ENCODE measurements at regions not wholly inside any gene's neighbourhood (a gene's known extent, or its start where the extent isn't known, plus 50 kb on each side); places are given as distances from the start of the nearest gene placed in this dataset.
A peak's percentile ranks its signal among the peaks of the same experiment; 100 is the strongest.

DNA sequence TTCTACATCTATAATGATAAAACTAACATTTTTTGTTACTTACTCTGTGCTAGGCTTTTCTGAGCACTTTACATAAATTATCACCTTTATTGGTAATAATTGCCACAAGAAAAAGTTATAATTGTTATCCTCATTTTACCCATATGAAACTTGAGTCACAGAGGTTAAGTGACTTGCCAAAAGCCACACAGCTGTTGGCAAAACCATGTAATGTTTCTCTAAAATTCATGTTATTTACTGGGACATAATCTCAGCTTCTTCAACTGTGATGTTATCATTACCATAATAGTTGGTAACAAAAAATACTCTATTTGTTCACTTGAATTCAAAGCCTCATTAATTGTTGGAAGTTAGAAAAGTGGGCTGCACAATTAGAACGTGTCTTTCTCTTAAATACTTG, 437.3 kb downstream of the BRINP1 start:
- no peak for DNase-seq (ENCODE audit: low read depth)
- in situ Hi-C loops (cut with HindIII; ENCODE audit: low pct_unique_long_range_greater_than_20kb, low sequenced_read_pairs), result no loop called here

DNA sequence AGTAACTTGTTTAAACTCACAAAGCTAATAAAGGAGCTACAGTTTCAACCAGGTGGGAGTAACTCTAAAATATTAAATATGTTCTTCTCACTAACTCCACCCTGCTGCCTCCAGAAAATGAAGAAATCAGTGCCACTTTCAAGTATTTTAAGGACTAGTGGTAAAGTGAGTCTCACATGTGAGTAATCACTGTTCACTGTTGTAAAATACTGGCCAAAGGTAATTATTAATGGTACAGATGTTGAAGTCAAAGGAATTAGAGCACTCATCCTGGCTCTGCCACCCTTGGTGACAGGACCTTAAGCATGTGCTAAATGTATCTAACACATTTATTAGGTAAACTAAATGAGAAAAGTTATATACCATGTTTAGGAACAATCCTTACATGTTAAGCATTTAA, 430.7 kb downstream of the BRINP1 start:
- in situ Hi-C loops (cut with HindIII; ENCODE audit: low pct_unique_long_range_greater_than_20kb, low sequenced_read_pairs), result no loop called here

DNA sequence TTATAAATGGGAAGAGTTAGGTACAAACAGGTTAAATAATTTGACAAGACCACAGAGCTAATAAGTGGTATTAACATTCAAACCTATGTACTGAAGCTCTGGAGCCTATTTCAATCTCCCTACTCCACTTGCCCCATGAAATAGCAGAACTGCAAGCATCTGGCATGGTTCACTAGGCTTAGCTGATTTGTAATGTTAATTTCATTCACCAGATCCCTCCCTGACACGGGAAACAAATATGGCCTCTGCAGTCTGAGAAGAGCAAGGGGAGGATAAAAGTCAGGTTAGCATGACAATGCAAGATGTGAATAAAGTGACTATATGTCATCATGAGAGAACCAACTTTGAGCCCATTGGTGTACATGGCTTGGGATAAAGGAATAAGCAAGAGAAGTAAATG, 428.8 kb downstream of the BRINP1 start:
- peak; percentile 10 for DNase-seq (ENCODE audit: low read depth)
- in situ Hi-C loops (cut with HindIII; ENCODE audit: low pct_unique_long_range_greater_than_20kb, low sequenced_read_pairs), result no loop called here

More for the DNA sequence above, 430.7 kb downstream of the BRINP1 start:
- DNase-seq (ENCODE audit: low read depth), result no peak

DNA sequence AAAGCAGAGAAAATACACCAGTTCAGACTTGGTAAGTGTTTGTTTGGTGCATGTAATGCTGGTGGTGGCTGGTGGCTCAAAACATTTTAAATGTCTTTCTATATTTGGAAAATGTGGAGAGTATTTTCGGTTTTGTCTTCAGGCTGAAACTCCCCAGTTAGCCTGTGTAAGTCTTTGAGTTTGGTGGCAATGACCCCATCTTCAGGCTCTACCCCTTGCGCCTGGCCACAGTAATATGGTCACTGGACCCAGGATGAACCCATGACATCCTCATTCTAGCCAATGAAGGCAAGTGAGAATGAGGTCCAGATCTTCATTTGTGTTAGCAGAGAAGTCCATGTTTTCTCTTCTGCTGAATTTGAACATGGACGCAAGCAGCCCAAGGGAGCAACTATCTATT, 422.6 kb downstream of the BRINP1 start:
- in situ Hi-C loops (cut with HindIII; ENCODE audit: low pct_unique_long_range_greater_than_20kb, low sequenced_read_pairs), result no loop called here
- no peak for DNase-seq (ENCODE audit: low read depth)

DNA sequence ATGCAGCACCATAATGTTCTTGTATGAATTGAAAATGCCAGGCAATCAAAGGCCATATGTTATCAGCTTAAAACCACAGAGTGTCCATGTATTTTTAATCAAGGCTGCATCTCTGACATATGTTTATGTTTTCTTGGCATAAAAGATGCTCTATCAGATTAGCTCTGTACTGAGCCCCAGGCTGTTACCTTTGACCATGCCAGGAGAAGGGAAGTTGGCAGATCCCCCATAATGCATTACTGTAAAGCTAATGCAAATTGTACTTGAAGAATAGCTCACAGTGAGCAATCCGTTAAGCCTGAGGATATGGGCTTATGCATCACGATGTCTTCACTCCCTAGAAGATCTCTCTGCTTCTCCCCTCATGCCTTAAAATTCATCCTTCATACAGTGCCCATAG, 414.4 kb downstream of the BRINP1 start:
- DNase-seq (ENCODE audit: low read depth), result no peak
- in situ Hi-C loops (cut with HindIII; ENCODE audit: low pct_unique_long_range_greater_than_20kb, low sequenced_read_pairs), result no loop called here

DNA sequence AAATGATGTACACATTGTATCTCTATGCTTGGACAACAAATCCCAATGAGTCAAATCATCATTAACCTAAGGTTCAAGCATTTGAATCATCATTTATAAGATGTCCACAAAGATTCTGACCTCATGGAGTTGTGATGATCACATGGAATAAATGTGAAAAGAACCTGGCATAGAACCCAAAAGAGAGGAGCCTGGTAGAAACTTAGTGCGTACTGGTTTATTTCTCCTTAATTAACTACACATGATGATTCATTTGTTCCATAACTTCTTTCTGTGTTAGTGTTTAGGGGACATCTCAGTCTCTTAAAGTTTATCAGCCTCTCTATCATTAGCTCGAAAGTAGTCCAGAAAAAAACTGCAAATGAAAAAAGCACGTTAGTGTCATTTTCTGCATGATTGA, 411.6 kb downstream of the BRINP1 start:
- DNase-seq (ENCODE audit: low read depth), result no peak
- in situ Hi-C loops (cut with HindIII; ENCODE audit: low pct_unique_long_range_greater_than_20kb, low sequenced_read_pairs), result no loop called here

DNA sequence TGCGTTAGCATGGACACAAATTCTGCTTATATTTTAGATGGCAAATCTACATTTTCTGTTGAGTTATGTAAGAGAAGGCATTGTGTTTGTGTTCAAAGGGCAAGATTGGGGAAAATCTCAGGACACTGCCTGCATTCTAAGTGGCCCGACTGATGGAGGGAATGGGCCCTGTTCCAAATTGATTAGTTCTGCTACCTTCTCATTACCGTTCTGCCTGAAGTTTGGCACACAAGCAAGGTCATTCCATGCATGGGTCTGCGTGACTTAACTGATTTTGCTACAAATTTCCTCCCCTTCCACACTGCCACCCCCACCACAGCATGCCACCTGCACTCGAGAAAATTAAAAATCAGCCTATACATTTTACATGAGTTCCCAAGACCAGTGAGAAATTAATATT, 409.9 kb downstream of the BRINP1 start:
- no peak for DNase-seq (ENCODE audit: low read depth)
- in situ Hi-C loops (cut with HindIII; ENCODE audit: low pct_unique_long_range_greater_than_20kb, low sequenced_read_pairs), result no loop called here

DNA sequence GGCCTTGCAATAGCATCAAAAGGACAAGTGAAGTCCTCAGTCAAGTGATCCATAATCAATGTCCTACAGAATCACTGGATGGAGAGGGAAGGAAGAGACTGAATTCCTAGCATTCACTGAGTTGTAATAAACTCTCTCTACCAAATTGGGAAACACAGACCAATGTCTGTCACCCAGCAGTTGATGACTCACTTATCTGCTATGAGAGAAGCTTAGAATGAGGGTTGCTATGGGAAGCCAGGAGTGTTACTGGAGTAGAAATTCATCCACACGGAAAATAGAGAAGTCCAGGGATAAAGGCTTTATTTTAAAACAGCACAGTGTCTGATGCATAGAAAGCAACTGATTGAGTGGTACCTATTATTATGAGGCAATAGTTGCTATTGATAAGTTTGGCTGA, 407.4 kb downstream of the BRINP1 start:
- DNase-seq (ENCODE audit: low read depth), result peak; percentile 82
- in situ Hi-C loops (cut with HindIII; ENCODE audit: low pct_unique_long_range_greater_than_20kb, low sequenced_read_pairs), result no loop called here

DNA sequence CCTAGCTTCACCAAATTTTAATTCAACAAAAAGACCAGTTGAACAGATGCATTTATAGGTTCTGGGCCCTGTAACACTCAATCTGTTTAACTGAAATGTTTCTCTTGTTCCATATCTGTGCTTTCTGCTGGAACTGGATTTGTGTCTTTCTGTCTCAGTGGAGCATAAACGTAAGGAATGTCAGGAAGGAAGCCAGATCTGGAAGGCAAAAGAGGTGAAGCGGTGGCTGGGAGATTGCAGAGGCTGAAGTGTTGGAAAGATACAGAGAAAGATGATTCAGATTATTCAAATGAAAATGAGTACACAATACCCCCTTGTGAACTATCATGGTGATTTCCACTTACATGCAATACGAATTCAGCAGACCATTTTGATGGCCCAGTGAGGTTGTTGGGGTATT, 406.8 kb downstream of the BRINP1 start:
- in situ Hi-C loops (cut with HindIII; ENCODE audit: low pct_unique_long_range_greater_than_20kb, low sequenced_read_pairs), result no loop called here
- DNase-seq (ENCODE audit: low read depth), result peak; percentile 84

DNA sequence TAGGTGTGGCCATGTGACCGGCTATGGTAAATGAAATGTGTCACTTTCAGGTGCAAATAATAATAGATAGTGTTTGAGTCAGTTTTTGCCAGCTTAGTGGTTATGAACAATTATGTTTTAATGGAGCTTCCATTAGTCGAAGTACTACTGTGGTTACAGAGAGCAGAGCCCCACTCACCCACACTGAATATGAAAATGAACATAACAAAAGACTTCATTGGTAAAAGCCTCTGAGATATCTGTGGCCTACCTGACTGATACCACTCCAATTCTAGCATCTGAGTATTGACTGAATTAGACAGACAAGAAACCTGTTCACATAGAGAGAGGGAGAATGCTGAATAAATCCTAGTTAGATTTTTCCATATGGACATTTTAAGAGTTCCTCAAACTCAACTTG, 405.6 kb downstream of the BRINP1 start:
- DNase-seq (ENCODE audit: low read depth), result no peak
- in situ Hi-C loops (cut with HindIII; ENCODE audit: low pct_unique_long_range_greater_than_20kb, low sequenced_read_pairs), result no loop called here

DNA sequence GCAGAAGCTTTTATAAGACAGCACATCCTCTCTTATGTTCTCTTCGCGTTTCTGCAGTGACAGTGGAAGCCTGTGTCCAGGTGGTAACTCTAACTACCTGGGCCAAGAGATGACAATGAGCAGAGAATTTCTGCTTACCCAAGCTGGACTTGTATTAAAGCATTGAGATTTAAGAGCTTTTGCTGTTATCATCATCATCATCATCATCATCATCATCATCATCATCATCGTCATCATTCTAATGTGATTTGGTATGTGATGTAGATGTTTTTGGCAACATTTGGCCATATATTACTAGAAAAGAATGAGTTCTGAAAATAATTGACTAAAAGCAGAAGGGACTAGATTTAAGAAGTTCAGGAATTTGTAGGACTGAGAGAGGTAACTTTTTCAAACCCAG, 401.3 kb downstream of the BRINP1 start:
- in situ Hi-C loops (cut with HindIII; ENCODE audit: low pct_unique_long_range_greater_than_20kb, low sequenced_read_pairs), result no loop called here
- no peak for DNase-seq (ENCODE audit: low read depth)

DNA sequence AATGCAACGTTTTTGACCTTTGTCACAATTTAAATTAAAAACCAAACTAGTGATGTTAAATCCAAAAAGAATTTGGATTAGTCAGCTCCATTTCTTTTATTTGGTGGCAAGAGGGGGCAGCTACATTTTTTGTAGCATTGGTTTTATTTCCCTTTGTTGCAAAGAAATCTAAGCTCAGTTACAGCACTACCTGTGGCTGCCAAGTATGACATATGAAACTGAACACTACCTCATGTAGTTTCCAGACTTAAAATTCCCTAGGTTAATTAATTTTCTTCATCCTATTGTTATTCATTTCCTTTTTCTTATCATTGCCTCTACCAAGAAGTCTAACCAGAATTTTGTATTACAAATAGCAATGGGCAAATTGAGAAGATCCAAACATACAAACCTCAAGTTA, 393.5 kb downstream of the BRINP1 start:
- in situ Hi-C loops (cut with HindIII; ENCODE audit: low pct_unique_long_range_greater_than_20kb, low sequenced_read_pairs), result no loop called here
- no peak for DNase-seq (ENCODE audit: low read depth)

DNA sequence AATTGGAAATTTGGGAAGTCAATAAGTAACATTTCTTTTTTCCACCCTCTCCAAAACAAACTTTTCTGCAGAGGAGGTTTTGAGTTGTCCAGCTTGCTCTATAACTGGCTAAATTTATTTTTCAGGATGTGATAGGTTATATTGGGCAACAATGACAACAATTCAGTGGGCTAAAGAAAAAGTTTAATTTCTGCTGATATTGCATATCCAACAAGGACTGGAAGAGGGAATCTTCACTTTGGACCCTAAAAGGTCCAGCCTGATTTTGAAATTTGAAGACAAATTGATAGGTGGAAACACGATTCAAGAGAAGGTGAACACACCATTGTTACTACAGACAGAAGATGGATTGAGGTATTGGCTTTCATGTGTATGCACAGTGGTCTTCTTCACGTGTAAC, 393.1 kb downstream of the BRINP1 start:
- no peak for DNase-seq (ENCODE audit: low read depth)
- in situ Hi-C loops (cut with HindIII; ENCODE audit: low pct_unique_long_range_greater_than_20kb, low sequenced_read_pairs), result no loop called here

DNA sequence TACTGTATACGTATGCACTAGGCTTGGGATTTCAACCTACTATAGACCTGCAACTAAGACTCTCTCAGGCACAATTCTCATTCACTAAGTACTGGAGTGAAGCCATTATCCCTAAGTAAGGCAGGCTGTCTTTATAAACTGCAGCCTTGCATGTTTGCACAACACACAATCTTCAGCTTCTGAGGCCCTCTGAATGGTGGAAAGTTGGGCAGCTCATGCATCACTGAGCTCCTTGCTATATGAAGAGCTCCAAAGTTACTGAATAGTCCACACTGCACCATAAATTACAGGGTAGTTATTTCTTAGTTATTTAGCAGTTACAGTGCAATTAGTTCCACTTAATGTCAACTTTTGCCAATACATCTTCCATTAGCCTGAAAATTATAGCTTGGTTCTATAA, 384.6 kb downstream of the BRINP1 start:
- DNase-seq (ENCODE audit: low read depth), result no peak
- in situ Hi-C loops (cut with HindIII; ENCODE audit: low pct_unique_long_range_greater_than_20kb, low sequenced_read_pairs), result no loop called here

DNA sequence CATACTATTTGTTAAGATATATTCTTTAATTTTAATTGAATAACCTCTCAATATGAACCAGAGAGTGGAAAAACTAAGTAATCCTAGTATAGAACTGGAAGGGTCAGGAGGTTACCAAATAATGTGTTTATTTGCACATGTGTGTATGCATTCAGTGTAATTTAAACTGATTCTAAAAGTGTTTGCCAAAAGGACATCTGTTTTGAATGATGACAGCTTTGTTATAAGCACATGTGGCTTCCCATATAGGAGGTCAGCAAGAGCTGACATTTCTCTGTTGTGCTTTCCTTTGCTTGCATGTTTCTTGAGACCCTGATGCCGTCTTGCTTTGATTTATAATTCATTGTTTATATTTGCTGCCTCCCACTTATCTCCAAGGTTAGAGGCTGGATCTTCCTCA, 383.4 kb downstream of the BRINP1 start:
- DNase-seq (ENCODE audit: low read depth), result no peak
- in situ Hi-C loops (cut with HindIII; ENCODE audit: low pct_unique_long_range_greater_than_20kb, low sequenced_read_pairs), result no loop called here

DNA sequence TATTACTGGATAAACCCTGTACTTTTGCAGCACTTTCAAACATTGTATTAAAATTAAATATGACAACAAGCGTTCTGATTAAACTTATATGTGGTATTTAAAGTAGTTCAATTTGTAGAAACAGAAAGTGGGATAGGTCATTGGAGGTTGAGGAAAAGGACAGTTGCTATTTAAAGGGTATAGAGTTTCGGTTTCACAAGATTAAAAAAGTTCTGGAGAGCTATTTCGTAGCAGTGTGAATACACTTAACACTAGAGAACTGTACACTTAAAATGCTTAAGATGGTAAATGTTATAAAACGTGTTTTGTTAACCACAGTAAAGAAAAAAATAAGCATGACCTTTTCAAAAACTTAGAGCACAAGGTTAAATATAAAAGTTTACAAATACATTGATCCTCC, 382.1 kb downstream of the BRINP1 start:
- no peak for DNase-seq (ENCODE audit: low read depth)
- in situ Hi-C loops (cut with HindIII; ENCODE audit: low pct_unique_long_range_greater_than_20kb, low sequenced_read_pairs), result no loop called here

DNA sequence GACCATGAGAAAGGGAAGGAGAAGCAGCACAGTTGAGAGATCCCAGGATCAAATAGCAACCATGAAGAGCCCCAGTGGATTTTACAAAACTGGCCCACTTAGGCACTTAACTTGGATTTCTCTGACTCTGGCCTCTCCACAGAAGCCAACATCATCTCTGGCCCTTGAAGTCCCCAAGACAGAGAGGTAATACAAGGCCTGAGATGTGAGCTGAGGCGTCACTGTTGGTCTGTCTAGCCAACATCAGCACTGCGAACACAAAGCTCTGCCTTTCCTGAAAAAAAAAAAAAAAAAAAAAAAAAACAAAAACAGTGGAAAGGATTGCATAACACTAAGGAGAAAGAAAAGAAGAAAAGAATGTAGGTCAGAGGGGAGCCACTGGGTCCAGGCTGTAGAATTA, 378.3 kb downstream of the BRINP1 start:
- no peak for DNase-seq (ENCODE audit: low read depth)
- in situ Hi-C loops (cut with HindIII; ENCODE audit: low pct_unique_long_range_greater_than_20kb, low sequenced_read_pairs), result no loop called here

DNA sequence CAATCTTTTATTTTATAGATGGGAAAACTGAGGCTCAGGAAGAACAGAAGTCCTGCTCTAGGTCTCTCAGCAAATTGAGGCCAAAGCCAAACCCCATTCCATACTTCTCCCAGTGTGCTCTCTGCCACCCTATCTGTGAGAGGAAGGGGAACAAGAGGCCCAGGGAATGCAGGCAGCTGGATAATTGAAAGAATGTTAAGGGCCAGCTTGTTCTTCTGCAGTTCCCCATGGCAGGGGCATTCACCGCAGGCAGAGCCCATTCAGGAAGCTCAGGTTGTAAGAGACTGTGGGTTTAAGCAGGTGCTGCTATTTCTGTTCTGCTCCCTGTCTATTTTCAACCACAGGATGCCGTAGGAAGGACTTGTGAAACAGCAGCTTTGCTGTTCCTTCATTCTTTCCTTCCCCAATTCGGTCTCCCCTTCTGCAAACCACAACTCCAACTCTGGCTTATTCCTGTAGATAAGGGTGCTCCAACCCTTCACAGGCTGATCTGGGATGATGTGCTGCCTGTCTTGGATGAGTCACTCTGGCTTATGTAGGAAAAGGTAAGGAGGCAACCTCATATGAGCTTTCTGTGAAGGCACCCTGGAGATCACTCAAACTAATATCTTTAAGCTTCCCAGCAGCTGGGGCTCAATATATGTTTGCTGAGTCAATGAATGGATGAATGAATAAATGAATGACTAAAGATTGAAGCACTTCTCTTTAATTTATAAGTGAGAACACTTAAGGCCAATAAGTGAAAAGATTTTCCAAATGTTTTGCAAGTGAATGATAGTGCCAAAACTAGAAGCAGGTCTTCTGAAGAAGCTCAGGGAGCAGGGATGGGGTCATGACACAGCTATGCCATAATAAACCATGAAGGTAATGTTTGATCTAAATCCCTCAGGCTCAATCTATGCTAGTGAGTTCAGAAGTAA, 377.6 kb downstream of the BRINP1 start:
- peak; percentile 63 for DNase-seq (ENCODE audit: low read depth)
- in situ Hi-C loops (cut with HindIII; ENCODE audit: low pct_unique_long_range_greater_than_20kb, low sequenced_read_pairs), result no loop called here

DNA sequence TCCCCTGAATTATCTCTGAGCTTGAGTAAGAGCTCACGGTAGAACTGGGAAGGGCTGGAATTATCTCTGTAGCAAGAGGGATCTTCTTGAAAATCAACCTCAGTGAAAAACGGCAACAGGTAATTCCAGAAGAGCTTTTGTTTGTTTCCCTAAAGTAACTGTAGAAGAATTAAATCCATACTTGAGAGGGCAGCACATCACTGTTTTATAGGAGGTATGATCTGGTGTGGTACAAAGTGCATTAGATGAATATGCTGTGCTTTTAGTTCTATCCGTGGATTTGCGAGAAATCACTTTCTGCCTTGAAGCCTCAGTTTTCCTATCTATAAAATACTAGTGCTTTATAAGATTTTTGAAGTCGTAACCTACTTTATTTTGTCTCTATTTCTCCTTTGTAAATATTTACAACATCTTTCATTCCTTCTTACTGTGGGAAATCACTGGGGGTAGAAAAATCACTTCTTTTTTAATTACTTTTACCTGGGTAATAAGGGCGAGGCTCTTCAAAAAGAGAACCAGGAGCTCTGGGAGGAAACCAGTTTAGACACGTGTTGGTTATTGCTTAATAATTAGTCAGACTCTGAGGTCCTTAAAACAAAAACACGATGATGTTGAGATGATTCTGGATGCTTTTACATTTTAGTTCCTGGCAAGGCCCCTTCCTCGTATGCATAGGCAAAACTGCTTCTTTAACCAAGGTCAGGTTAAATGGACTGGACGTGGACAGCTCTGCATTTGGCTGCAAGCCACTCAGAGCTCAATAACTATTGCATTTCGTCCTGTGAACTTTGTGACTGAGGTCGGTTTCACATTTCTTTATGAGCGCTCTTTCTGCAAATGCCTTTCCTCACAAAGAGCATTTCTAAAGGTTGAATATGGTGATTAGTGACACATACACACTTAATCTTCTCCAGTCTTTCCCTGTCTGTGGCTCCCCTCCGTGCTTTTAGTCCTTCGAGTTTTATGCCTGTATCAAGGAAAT, 376.1 kb downstream of the BRINP1 start:
- DNase-seq (ENCODE audit: low read depth), result peak; percentile 40
- in situ Hi-C loops (cut with HindIII; ENCODE audit: low pct_unique_long_range_greater_than_20kb, low sequenced_read_pairs), result no loop called here
